GM11168 (cell line): ENCODE measurements at regions not wholly inside any gene's neighbourhood (a gene's known extent, or its start where the extent isn't known, plus 50 kb on each side); places are given as distances from the start of the nearest gene placed in this dataset.

Source experiments
- in situ Hi-C: fragments of 300-500 bp; cut with MboI; formaldehyde crosslinking; loops from one replicate; pipeline ENCODE4 v1.12.0; 2022; ENCODE audit warnings: low sequenced_read_pairs; ENCODE audit not compliant: unreplicated experiment

DNA sequence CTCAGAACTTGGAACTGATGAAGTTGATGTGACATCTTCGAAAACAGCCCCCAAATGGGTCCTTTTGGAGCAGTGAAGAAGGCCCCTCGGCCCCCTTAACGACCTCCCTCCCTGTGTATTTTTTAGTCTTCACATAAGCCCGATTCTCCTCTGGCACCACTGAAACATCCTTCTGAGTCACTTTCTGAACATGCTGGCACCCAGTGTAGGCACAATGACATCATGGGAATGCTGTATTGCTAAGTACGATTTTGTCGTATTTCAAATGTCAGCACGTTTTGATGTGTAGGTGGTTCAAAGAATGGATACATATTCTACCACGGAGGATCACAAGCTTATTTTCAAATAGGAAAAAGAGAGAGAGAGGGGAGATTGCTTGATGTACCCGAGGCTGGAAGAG is 111.7 kb upstream of the RIOK3 start:
- in situ Hi-C loops, result no loop called here

DNA sequence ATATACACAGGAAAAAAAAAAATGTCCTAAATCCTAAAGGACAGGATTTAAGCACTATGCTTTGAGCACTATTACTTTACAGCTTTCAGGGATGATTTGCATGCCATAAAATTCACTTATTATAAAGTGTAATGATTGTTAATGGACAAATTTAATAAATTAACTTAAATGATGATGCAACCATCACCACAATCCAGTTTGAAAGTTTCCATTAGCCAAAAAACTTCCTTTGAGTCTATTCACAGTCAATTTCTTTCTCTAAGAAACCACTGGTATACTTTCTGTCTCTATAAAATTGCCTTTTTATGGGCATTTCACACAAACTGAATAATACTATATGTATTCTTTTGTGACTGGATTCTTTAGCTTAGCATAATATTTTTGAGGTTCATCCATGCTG is 111.1 kb upstream of the RIOK3 start:
- in situ Hi-C loops, result no loop called here

DNA sequence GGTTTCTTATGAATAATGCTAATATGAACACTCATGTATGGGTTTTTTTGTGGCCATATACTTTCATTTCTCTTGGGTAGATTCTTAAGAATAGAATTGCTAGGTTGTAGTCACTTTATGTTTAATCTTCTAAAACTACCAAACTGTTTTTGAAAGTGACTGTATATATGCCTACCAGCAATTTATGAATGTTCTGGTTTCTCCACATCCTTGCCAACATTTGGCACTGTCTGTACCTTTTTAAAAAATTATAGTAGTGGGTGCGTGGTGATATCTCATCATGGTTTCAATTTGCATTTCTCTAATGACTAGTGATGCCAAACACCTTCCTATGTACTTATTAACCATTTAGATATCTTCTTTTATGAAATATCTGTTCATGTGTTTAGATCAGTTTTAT is 110.6 kb upstream of the RIOK3 start:
- in situ Hi-C loops, result no loop called here

DNA sequence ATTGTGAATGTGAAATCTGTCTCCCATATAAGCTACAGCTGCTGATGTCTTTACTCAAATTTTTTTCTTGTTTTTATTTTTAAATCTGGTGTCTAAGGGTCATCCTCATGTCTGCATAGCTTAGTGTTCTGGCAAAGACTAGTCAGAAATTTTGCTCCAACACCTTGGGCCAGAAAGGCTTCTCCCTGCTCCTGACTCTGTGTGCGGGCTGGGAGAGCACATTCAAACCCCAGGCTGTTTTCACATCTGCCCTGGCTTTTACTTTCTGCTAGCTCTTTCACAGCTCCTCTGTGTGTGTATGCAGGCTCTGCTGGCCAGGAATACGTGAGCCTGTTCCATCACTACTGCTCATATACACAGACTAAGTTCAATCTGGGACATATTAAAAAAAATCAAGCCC is 102.9 kb upstream of the RIOK3 start:
- in situ Hi-C loops, result loop anchor here (10.0 kb wide), 1 partner anchor 215 kb away; the partner anchor contains the start of gene CABLES1

DNA sequence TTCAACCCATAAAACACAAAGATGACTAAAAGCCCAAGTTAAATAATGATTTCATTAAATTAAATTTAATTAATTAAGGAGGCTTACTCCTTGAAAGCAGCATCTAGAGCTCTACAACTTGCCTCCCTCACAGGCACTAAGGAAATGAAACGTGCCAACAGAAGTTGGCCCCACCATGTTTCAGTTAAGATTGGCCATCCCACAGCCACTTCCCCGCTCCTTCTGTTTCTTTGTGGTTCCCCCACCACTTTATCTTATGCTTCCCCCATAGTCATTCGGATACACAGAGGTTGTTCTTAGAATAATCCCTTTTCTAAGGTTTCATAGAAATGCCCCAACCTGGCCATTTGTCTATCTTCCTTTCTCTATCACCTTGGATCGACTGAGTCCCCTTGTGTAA is 101.6 kb upstream of the RIOK3 start:
- in situ Hi-C loops, result loop anchor here (10.0 kb wide), 1 partner anchor 217 kb away; the partner anchor contains the start of gene CABLES1

DNA sequence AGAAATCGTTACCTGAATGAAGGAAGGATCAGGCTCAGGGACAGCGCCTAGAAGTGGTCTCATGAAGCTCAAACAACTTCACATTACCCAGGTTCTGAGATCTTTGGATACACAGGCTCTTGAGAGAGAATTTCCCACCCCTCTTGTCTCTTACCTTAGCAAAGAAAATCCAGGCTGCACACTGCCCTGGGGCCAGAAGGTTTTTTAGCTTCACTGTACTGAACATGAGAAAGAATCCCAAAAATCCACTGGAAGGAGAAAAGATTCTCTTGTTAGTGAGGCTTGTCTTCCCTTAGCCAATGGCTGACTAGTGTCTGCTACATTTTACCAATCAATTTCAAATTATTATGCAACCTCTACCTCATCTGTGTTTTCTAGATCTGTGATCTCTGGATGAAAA is 101.0 kb upstream of the RIOK3 start:
- in situ Hi-C loops, result loop anchor here (10.0 kb wide), 1 partner anchor 217 kb away; the partner anchor contains the start of gene CABLES1

DNA sequence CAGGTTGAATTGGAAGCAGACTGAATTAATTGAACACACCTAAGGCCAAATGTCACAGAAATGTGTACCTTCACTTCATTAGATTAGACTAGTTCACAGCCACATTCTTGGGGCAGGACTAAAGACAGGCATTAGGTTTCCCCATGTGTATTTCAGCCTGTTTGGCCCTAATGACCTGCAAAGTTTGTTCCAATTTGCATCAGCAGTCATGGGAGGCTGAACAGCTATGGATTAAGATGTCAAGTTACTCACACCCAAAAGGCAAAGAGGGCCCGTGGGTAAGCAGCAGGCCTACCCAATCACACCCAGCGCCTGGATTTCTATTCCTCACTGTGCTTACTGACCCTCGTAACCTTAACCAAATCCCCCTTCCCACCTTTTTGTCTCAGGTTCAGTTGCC is 99.6 kb upstream of the RIOK3 start:
- in situ Hi-C loops, result loop anchor here (10.0 kb wide), 1 partner anchor 219 kb away; the partner anchor contains the start of gene CABLES1

DNA sequence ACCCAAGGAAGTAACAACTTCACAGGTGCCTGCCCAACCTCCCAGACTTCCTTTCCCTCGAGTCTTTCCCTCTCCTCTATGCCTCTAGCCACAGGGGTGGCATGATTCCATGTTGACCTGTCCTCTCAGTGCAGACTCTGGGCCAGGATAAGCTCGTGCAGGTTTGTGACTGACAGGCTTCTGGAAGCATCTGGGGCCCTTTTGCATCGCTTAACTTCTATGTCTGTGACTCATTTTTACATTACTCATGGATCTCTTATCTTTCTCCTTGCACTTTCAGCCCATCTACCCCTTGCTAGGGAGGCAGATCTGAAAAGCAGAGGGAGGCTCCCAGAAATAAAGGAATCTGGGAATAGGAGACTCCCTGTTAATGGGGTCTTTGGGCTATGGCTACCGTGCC is 98.5 kb upstream of the RIOK3 start:
- in situ Hi-C loops, result loop anchor here (10.0 kb wide), 1 partner anchor 220 kb away; the partner anchor contains the start of gene CABLES1

DNA sequence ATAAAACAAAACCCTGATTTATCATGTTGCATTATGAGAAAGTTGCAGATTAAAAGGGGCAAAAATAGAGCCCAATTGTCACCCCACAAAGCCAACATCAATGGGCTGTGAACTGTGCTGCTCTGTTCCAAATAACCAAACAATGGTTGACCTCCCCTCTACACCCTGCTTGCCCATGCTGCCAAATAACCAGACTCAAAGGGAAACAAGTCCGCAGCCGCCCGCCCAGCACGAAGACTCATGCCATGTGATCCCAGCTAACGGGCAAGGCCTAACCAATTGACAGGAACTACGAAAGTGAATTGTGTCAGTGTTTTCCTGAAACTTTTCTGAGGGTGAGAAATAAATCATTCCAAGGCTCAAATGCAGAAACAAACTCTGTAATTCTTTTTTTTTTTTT is 97.9 kb upstream of the RIOK3 start:
- in situ Hi-C loops, result loop anchor here (10.0 kb wide), 1 partner anchor 220 kb away; the partner anchor contains the start of gene CABLES1

DNA sequence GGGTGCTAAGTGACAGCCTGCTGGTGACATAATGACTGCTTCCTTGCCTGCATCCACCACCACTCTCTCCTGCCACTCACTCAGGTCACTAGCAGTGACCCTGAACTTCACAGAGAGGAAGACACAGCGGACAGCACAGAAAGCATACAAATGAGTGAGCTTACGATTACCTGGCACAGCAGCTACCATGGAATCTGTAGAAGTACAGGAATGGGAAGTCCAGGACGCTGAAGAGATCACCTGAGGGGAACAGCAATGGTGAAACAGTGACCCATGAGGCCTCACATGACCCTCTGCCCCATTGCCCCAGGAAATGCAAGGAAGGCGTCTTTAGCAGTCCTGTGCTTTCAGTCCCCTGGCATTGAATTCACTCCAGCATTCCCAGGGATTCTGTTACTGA is 96.7 kb upstream of the RIOK3 start:
- in situ Hi-C loops, result loop anchor here (10.0 kb wide), 1 partner anchor 222 kb away; the partner anchor contains the start of gene CABLES1

DNA sequence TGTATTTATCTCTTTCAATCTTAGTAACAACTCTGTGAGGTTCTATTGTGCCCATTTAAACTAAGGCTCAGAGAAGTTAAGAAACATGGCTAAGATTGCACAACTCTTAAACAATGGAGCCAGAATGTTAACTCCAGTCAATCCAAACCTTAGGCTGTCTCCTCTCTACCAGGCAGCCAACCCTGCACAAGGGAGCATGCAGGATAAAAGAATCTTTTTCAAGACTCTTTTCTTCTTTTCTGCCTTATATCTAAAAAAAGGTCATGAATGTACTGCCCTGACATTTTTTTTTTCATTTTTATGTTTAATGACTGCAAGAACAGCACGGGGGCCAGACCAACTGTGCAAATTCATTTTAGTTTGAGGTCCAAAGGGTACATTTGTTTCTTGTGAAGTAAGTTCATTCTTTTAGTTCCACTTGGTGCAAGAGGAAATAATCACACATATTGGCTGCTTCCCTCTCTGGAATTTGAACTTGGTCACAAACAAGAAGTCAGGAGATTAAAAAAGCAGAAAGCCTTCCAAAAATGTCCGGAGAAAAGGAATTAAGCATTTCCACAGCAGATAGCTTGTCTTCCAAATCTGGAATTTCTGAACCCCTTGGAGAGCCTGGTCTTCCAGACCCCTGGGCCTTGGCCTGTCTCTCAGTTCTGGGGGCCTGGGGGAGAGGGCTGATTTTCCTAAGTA is 96.0 kb upstream of the RIOK3 start:
- in situ Hi-C loops, result loop anchor here (10.0 kb wide), 1 partner anchor 222 kb away; the partner anchor contains the start of gene CABLES1

DNA sequence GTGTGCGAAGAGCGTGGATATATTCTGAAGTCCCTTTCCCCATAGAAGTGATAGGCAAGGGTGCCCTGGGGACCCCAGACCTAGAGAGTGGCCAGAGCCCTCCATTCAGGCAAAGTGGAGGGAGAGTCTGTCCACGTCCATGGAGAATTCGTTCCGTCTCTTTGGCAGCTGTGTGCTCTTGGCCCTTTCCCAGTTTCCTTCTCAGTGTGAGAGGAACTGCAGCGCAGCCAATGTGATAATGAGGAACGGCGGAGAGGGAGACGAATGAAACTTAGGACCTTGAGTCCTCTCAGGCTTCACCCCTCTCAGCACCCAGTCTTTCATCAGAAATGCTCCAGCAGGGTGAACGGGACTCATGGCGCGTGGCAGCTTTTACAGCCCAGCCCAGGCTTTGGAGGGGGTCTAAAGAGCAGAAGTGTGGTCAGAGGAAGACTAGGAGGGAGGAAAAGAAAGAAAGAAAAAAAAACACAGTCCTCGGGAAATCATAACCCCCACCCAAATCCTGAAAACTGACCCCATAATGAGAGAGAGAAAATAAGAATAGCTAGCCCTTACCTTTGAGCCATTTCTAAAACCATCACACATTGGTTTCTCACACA is 95.0 kb upstream of the RIOK3 start:
- in situ Hi-C loops, result loop anchor here (10.0 kb wide), 1 partner anchor 223 kb away; the partner anchor contains the start of gene CABLES1

DNA sequence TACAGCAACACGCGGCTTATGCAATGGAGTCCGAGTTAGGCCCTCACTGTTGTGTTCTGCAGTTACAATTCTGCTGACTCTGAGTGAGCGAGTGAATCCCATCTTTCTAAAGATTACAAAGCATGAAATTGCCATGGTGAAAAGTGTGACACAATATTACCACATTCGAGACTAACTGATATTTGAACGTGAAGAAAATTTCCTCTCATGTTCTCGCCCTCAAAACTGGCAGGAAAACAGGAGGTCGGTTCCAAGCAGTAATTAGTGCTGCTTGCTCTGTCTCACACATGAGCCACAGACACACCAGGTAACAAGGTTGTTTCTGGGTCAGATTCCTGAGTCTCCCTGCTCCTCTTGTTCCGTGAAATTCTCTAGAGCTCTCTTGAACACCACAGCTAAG is 93.7 kb upstream of the RIOK3 start:
- in situ Hi-C loops, result loop anchor here (10.0 kb wide), 1 partner anchor 225 kb away; the partner anchor contains the start of gene CABLES1

DNA sequence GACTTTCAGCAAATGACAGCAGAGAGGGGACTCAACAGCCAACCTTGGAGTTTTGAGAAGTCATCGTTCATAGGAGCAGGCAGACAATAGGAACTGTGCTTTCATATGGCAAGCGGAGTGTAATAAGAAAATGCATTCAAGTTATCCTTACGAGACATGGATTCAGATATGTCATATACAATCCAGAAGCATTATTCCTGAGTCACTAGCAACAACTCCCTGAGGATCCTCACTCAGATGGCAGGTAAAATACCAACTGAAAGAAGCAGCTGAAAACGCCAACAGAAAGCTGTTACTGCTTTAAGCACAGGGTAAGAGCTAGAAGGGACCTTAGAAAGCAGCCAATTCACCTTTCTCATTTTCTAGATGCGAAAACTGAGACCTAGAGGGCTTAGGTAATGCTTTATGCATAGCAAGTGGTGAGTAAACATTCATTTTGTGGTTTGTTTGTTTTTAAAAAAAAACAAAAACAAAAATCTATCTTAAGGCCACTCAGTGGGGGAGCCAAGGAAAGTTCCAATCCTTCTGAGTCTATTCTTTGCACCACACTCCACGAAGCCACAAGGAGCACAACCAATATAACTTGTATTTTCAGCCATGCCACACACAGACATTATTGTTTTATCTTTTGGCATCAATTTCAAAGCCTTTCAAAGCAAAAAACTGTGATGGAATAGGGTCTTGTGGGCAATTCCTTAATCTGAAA is 89.1 kb upstream of the RIOK3 start:
- in situ Hi-C loops, result no loop called here

DNA sequence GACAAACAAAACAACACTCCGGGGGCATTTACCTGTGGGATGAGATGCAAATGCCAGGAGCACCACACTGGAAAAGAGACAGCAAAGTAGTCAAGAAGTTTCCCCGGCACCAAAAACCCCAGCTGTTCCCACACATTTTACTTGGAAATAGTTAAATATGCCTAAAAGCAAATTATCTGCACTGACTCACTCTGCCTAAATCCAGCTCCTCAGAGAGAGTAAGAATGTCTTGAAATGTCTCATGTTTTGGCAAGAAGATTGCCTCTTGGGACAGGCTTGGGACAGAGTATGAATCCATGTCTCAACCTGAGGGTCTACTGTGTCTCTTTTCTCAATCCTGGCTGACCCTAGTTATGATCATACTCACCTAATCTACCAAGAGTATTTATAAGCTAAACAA is 87.5 kb upstream of the RIOK3 start:
- in situ Hi-C loops, result no loop called here

DNA sequence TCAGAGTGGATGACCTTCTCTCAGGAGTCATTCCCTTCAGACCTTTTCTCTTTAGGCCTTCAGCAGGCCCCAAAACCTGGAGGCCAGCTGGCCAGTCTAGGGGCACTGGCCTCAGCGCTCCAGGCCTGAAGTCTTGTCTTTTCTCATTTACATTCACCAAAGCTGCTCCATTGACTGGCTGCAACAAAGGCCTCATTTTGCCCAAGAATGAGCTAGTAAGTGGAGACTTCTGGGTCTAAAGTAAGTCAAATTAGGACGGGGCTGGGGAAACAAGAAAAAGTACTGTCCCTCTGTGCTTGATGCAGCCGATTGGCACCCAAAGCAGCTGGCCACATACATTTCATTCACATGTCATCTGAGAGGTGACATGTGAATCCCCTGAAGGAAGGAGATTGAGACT is 83.8 kb upstream of the RIOK3 start:
- in situ Hi-C loops, result no loop called here

DNA sequence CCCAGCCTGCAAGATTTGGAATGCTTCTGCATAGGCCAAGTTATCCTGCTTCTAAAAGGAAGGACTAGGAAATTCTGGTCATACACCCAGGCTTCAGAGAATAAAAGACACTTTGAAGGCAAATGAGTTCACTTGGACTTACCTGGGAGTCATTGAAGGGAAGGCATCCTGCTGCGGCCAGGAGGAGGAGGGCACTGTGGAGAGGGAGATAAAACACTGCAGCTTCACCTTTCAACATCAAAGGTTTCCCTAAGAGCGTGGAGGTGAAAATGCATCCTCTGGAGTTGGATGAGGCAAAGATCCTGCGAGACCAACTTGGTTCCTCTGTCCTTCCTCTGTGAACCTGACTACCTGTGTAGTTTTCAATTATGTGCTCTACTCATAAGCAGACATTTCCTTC is 79.5 kb upstream of the RIOK3 start:
- in situ Hi-C loops, result no loop called here

DNA sequence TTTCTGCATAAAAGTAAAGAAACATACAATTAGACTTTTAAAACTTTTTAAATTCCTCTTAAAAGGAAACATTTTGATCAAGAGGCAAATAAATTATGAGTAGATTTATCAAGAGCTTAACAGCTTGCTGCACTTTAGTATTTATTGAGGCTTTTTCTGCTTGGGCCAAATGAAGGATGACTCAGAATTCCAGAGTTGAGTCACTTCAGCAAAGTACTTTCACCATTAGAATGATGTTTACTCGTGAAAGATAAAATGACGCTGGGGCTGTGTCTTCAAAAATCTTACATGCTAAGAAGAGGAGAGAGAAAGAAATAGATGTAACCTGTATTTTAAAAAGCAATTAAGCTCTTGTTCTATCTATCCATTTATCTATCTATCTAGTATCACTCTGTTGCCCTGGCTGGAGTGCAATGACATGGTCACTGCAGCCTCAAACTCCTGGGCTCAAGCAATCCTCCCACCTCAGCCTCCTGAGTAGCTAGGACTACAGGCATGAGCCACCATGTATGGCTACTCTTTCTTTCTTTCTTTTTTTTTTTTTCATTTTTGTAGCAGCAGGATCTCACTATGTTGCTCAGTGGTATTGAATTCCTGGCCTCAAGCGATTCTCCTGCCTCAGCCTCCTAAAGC is 75.3 kb upstream of the RIOK3 start:
- in situ Hi-C loops, result loop anchor here (25.0 kb wide), 1 partner anchor 565 kb away; no protein-coding TSS in a partner anchor

DNA sequence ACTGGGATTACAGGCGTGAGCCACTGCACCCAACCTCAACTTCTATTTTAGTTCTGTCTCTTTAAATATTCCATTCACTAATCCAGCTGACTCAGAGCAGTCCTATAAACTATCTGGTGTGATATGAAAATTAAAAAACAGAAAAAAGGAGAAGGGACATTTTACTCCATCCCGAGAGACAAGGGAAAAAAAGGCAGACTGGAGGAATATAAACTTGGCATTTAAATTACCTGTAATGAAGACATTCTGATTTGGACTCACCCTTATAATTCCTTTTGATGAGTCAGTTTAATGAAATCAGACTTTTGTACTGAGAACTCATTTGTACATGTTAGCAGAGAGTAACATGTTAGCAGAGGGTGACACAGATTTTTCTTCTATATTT is 74.8 kb upstream of the RIOK3 start:
- in situ Hi-C loops, result loop anchor here (25.0 kb wide), 1 partner anchor 566 kb away; no protein-coding TSS in a partner anchor

DNA sequence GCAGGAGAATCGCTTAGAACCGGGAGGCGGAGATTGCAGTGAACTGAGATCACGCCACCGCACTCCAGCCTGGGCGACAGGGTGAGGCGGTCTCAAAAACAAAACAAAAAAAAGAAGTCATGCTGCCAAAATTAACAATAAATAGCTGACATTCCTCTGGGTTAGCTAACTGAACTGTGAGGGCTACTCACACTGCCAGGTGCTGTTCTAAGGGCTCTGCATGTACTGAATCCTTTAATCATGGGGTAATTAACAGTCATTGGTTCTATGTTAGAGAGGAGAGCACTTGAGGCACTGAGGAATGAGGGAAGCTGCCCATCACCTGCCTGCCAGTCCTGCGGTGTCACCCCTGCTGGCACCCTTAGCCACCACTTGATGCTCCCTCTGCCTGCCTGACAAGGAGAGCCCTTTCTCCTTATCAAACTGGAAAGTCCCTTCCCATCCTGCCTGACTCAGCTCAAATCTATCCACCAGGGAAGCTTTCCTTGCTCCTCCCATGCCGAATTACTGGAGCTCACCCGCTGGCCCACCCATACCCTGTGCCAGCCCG is 73.0 kb upstream of the RIOK3 start:
- in situ Hi-C loops, result loop anchor here (25.0 kb wide), 1 partner anchor 568 kb away; no protein-coding TSS in a partner anchor
